ENCODE measurements at regions not wholly inside any gene's neighbourhood (a gene's known extent, or its start where the extent isn't known, plus 50 kb on each side); places are given as distances from the start of the nearest gene placed in this dataset.

- no peaks in the 10 kb centered on the region; the same call in 1 of the 2 replicates for H3K4me1 ChIP-seq
- no peaks in the 10 kb centered on the region for H3K36me3 ChIP-seq
- no peak for DNase-seq
- H3K27me3 ChIP-seq = no peaks in the 10 kb centered on the region
- no peaks in the 10 kb centered on the region; the same call in 1 of the 2 replicates for H3K9me3 ChIP-seq
- no peak overlapping the region for H3K4me3 ChIP-seq (ENCODE audit: low read depth, low read length)
- no peak for TF ChIP-seq CTCF (IDR thresholded peaks at IDR 0.05; ENCODE audit: low read depth, low read length)
Observed at GRCh38 chr3:94416768-94417167, 353.9 kb downstream of the NSUN3 start.

GRCh38 chr3:94417963-94418455 is 355.1 kb downstream of the NSUN3 start:
- Histone ChIP-seq H3K4me1 (no peaks in the 10 kb centered on the region; the same call in 1 of the 2 replicates), H3K27me3 (no peaks in the 10 kb centered on the region), H3K36me3 (no peaks in the 10 kb centered on the region), H3K4me3 (ENCODE audit: low read depth, low read length) (no peak overlapping the region), H3K9me3 (no peaks in the 10 kb centered on the region; the same call in 1 of the 2 replicates)
- DNase-seq = no peak
- no peak for TF ChIP-seq CTCF (IDR thresholded peaks at IDR 0.05; ENCODE audit: low read depth, low read length)

GRCh38 chr3:94420931-94421330 is 358.1 kb downstream of the NSUN3 start:
- TF ChIP-seq CTCF (IDR thresholded peaks at IDR 0.05; ENCODE audit: low read depth, low read length) = no peak
- no peaks in the 10 kb centered on the region for H3K4me1 ChIP-seq
- DNase-seq = no peak
- no peaks in the 10 kb centered on the region for H3K36me3 ChIP-seq
- no peaks in the 10 kb centered on the region for H3K27me3 ChIP-seq
- no peak overlapping the region for H3K4me3 ChIP-seq (ENCODE audit: low read depth, low read length)
- no peaks in the 10 kb centered on the region; the same call in 1 of the 2 replicates for H3K9me3 ChIP-seq

- no peak overlapping the region for H3K4me3 ChIP-seq (ENCODE audit: low read depth, low read length)
- DNase-seq = no peak
- H3K36me3 ChIP-seq = no peaks in the 10 kb centered on the region
- H3K27me3 ChIP-seq = no peaks in the 10 kb centered on the region
- no peaks in the 10 kb centered on the region for H3K4me1 ChIP-seq
- H3K9me3 ChIP-seq = no peaks in the 10 kb centered on the region; the same call in 1 of the 2 replicates
- TF ChIP-seq CTCF (IDR thresholded peaks at IDR 0.05; ENCODE audit: low read depth, low read length) = no peak
Observed at GRCh38 chr3:94423578-94423977, 360.7 kb downstream of the NSUN3 start.

GRCh38 chr3:94429517-94429916 is 366.7 kb downstream of the NSUN3 start:
- no peak for DNase-seq

More at GRCh38 chr3:94429517-94429916, 366.7 kb downstream of the NSUN3 start:
- no peaks in the 10 kb centered on the region for H3K36me3 ChIP-seq
- peaks cover 10% of the 10 kb centered on the region for H3K4me1 ChIP-seq
- no peak overlapping the region for H3K4me3 ChIP-seq (ENCODE audit: low read depth, low read length)
- H3K27me3 ChIP-seq = no peaks in the 10 kb centered on the region
- no peak for TF ChIP-seq CTCF (IDR thresholded peaks at IDR 0.05; ENCODE audit: low read depth, low read length)
- no peaks in the 10 kb centered on the region; the same call in 1 of the 2 replicates for H3K9me3 ChIP-seq
